HCT116 (cell line): ENCODE measurements at regions not wholly inside any gene's neighbourhood (a gene's known extent, or its start where the extent isn't known, plus 50 kb on each side); places are given as distances from the start of the nearest gene placed in this dataset.

ENCODE experiments used
- ATAC-seq: fragments of 200-7000 bp; cut with Tn5 transposase; 2 replicates; pipeline ENCODE4 v1.9.1; 2020; ENCODE audit warnings: mild to moderate bottlenecking, moderate library complexity
- BruUV-seq: library from RNA; stranded (reverse); fragments of 400-500 nt; replicated peaks from 2 replicates; lab custom pipeline; 2021; lab: Mats Ljungman, UMichigan
- CTCF ChIA-PET: fragments of 300-600 bp; sonication (Branson Sonifier 250); formaldehyde crosslinking; loops from one replicate; lab custom pipeline; 2021; ENCODE audit warnings: antibody characterized with exemption; lab: Charles Lee
- POLR2A ChIA-PET: fragments of 300-600, 350-600 bp; sonication (Branson Sonifier 250); formaldehyde crosslinking; loops from one replicate; lab custom pipeline; 2021; ENCODE audit warnings: antibody characterized with exemption; lab: Charles Lee
- RAD21 ChIA-PET, 2 experiments: fragments of 300-600 bp; sonication (Branson Sonifier 250); formaldehyde crosslinking; loops; one replicate each; lab custom pipeline; 2023; ENCODE audit warnings: low total read pairs in 2 of 2; ENCODE audit not compliant: uncharacterized antibody in 2 of 2, unreplicated experiment in 2 of 2, low non-redundant PET in 1 of 2; lab: Charles Lee
- DNase-seq: peaks from one replicate; pipeline ENCODE4 v3.0.0-alpha.2; 2010; ENCODE audit warnings: low read depth, low spot score
- H2AFZ ChIP-seq: fragments of 200-600 bp; shearing (Covaris generic), sonication (generic); 2 replicates; pipeline ENCODE4 v1.6.1; 2017; ENCODE audit warnings: low read depth, mixed run types, mixed read lengths, antibody characterized with exemption, low read length; ENCODE audit not compliant: poor library complexity, severe bottlenecking
- H3K27ac ChIP-seq: 2 replicates; pipeline ENCODE4 v1.5.1; 2012; ENCODE audit warnings: low read depth, low read length
- H3K27me3 ChIP-seq: fragments of 200-600 bp; sonication (generic); 2 replicates; pipeline ENCODE4 v1.6.1; 2016; ENCODE audit warnings: mixed run types, low read length, mixed read lengths; ENCODE audit not compliant: insufficient read depth
- H3K36me3 ChIP-seq, 2 experiments: fragments of 200-500 bp in 1 of 2; fragments of 200-600 bp in 1 of 2; sonication (Bioruptor generic) in 1 of 2; sonication (generic) in 1 of 2; 2 replicates each; pipeline versions ENCODE4 v1.5.1 to v1.6.1; 2014 to 2016; ENCODE audit warnings: low read length in 2 of 2, inconsistent platforms in 1 of 2, mixed read lengths in 1 of 2, mixed run types in 1 of 2; ENCODE audit not compliant: insufficient read depth in 2 of 2, control insufficient read depth in 1 of 2
- H3K4me1 ChIP-seq, 2 experiments: fragments of 200-600 bp in 1 of 2; sonication (generic) in 1 of 2; 2 replicates each; pipeline versions ENCODE4 v1.5.1 to v1.6.1; 2012 to 2017; ENCODE audit warnings: low read length in 2 of 2, inconsistent platforms in 1 of 2, mild to moderate bottlenecking in 1 of 2, mixed read lengths in 1 of 2, mixed run types in 1 of 2, moderate library complexity in 1 of 2; ENCODE audit not compliant: insufficient read depth in 2 of 2, control insufficient read depth in 1 of 2
- H3K4me2 ChIP-seq: fragments of 200-600 bp; sonication (generic); 2 replicates; pipeline ENCODE4 v1.6.1; 2017; ENCODE audit warnings: mixed run types, low read length, mixed read lengths
- H3K4me3 ChIP-seq, 2 experiments: fragments of 200-600 bp in 1 of 2; sonication (generic) in 1 of 2; replicated peaks in 1 of 2; 2 replicates each; pipeline ENCODE4 v1.5.1; 2011 to 2016; ENCODE audit warnings: low read length in 2 of 2, control low read depth in 1 of 2, low read depth in 1 of 2, mild to moderate bottlenecking in 1 of 2, mixed read lengths in 1 of 2, mixed run types in 1 of 2
- H3K79me2 ChIP-seq: fragments of 200-600 bp; sonication (generic); 2 replicates; pipeline ENCODE4 v1.6.1; 2017; ENCODE audit warnings: mild to moderate bottlenecking, mixed run types, low read length, moderate library complexity, mixed read lengths; ENCODE audit not compliant: insufficient read depth
- H3K9ac ChIP-seq: fragments of 200-600 bp; sonication (generic); 2 replicates; pipeline ENCODE4 v1.6.1; 2016; ENCODE audit warnings: low read length, mixed read lengths
- H3K9me2 ChIP-seq: fragments of 200-600 bp; sonication (generic), shearing (Covaris generic); 2 replicates; pipeline ENCODE4 v1.6.1; 2017; ENCODE audit warnings: mixed run types, mild to moderate bottlenecking, moderate library complexity; ENCODE audit not compliant: insufficient read depth
- H3K9me3 ChIP-seq, 2 experiments: fragments of 200-500 bp in 1 of 2; fragments of 200-600 bp in 1 of 2; sonication (Bioruptor generic) in 1 of 2; sonication (generic) in 1 of 2; 2 replicates each; pipeline ENCODE4 v1.6.1; 2014 to 2017; ENCODE audit warnings: low read length in 2 of 2, mixed read lengths in 2 of 2, inconsistent platforms in 1 of 2, low read depth in 1 of 2, mild to moderate bottlenecking in 1 of 2, mixed run types in 1 of 2, moderate library complexity in 1 of 2; ENCODE audit not compliant: control insufficient read depth in 1 of 2, insufficient read depth in 1 of 2
- H4K20me1 ChIP-seq: fragments of 200-600 bp; sonication (generic), shearing (Covaris generic); 2 replicates; pipeline ENCODE4 v1.6.1; 2017; ENCODE audit warnings: mixed run types, mild to moderate bottlenecking, moderate library complexity; ENCODE audit not compliant: insufficient read depth
- CBX3 ChIP-seq: IDR thresholded peaks from 2 replicates; pipeline ENCODE4 v1.6.1; 2012; ENCODE audit warnings: low read depth
- CEBPB ChIP-seq: IDR thresholded peaks from 2 replicates; pipeline ENCODE4 v1.6.1; 2012; ENCODE audit warnings: low read depth
- EGR1 ChIP-seq: IDR thresholded peaks from 2 replicates; pipeline ENCODE4 v1.6.1; 2012; ENCODE audit warnings: low read depth
- EZH2phosphoT487 ChIP-seq: fragments of 200-600 bp; IDR thresholded peaks from 2 replicates; pipeline ENCODE4 v1.6.1; 2018; ENCODE audit warnings: antibody characterized with exemption, borderline replicate concordance
- FOSL1 ChIP-seq: IDR thresholded peaks from 2 replicates; pipeline ENCODE4 v1.6.1; 2012; ENCODE audit warnings: low read depth
- JUND ChIP-seq: IDR thresholded peaks from 2 replicates; pipeline ENCODE4 v1.6.1; 2012
- POLR2A ChIP-seq: IDR thresholded peaks from 2 replicates; pipeline ENCODE4 v1.7.0; 2011; ENCODE audit warnings: borderline replicate concordance; ENCODE audit not compliant: insufficient read depth, insufficient read length; ENCODE audit errors: extremely low read depth
- RAD21 ChIP-seq: IDR thresholded peaks from 2 replicates; pipeline ENCODE4 v1.6.1; 2012; ENCODE audit warnings: low read depth, mild to moderate bottlenecking
- SIN3A ChIP-seq: IDR thresholded peaks from 2 replicates; pipeline ENCODE4 v1.6.1; 2012; ENCODE audit warnings: low read depth
- SP1 ChIP-seq: IDR thresholded peaks from 2 replicates; pipeline ENCODE4 v1.6.1; 2012; ENCODE audit warnings: low read depth
- YY1 ChIP-seq: IDR thresholded peaks from 2 replicates; pipeline ENCODE4 v1.6.1; 2011; ENCODE audit warnings: low read length, low read depth, moderate library complexity, mild to moderate bottlenecking; ENCODE audit not compliant: insufficient replicate concordance; ENCODE audit errors: extremely low read depth
- ZNF274 ChIP-seq: fragments of 200-500 bp; sonication (Bioruptor generic); IDR thresholded peaks from 2 replicates; pipeline ENCODE4 v1.6.1; 2014; ENCODE audit warnings: mild to moderate bottlenecking, low read depth, low read length, inconsistent platforms
- intact Hi-C: fragments of 100-400 bp; cut with micrococcal nuclease; formaldehyde crosslinking; loops from 2 replicates; pipeline ENCODE4 v1.10.0; 2022
- TF ChIP-seq, protein P1 (sequence below): IDR thresholded peaks from 2 replicates; pipeline ENCODE4 v1.6.1; 2012
- TF ChIP-seq, protein P2 (sequence below): IDR thresholded peaks from 2 replicates; pipeline ENCODE4 v1.6.1; 2011; ENCODE audit warnings: mild to moderate bottlenecking, low read length, moderate library complexity; ENCODE audit not compliant: insufficient replicate concordance; ENCODE audit errors: extremely low read depth
- TF ChIP-seq, protein P3 (sequence below): IDR thresholded peaks from 2 replicates; pipeline ENCODE4 v1.6.1; 2012; ENCODE audit warnings: low read depth

DNA sequence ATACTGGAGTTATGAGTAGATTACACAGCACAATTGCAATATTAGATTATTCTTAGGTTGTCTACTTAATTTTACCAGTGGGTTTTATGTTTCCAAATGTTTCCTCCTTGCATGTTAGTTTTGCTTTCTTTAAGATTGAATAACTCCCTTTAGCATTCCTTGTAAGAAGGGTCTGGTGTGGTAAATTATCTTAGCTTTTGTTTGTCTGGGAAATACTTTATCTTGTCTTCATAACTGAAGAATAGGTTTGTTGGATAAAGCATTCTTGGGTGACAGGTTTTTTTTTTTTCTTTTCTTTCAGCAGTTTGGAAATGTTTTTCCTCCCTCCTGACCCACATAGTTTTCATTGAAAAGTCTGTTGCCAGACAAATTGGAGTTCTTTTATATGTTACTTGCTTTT, 531.1 kb downstream of the ANXA1 start:
- ATAC-seq, result no peak

More for the DNA sequence above, 531.1 kb downstream of the ANXA1 start:
- Histone ChIP-seq H3K9ac (no peak overlapping the region), H3K9me2 (no peaks in the 10 kb centered on the region), H3K4me3 (no peak overlapping the region), H3K27ac (no peak overlapping the region), H3K79me2 (no peaks in the 10 kb centered on the region), H3K4me2 (no peak overlapping the region), H3K9me3 (no peaks in the 10 kb centered on the region), H2AFZ (no peak overlapping the region), H4K20me1 (no peaks in the 10 kb centered on the region), H3K4me1 (no peaks in the 10 kb centered on the region), H3K27me3 (no peaks in the 10 kb centered on the region), H3K36me3 (no peaks in the 10 kb centered on the region)
- ChIA-PET POLR2A (no interaction called here), CTCF (no interaction called here), RAD21 (no interaction called here)
- BruUV-seq, result no TSS peak
- intact Hi-C loops, result loop anchor here (2.0 to 5.0 kb wide), 2 partner anchors 962 to 1395 kb away; no protein-coding TSS in a partner anchor
- no peak for TF ChIP-seq CEBPB
- TF ChIP-seq SIN3A, result no peak
- TF ChIP-seq, protein P1, sequence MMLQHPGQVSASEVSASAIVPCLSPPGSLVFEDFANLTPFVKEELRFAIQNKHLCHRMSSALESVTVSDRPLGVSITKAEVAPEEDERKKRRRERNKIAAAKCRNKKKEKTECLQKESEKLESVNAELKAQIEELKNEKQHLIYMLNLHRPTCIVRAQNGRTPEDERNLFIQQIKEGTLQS, result no peak
- no peak for TF ChIP-seq EGR1
- TF ChIP-seq, protein P2, sequence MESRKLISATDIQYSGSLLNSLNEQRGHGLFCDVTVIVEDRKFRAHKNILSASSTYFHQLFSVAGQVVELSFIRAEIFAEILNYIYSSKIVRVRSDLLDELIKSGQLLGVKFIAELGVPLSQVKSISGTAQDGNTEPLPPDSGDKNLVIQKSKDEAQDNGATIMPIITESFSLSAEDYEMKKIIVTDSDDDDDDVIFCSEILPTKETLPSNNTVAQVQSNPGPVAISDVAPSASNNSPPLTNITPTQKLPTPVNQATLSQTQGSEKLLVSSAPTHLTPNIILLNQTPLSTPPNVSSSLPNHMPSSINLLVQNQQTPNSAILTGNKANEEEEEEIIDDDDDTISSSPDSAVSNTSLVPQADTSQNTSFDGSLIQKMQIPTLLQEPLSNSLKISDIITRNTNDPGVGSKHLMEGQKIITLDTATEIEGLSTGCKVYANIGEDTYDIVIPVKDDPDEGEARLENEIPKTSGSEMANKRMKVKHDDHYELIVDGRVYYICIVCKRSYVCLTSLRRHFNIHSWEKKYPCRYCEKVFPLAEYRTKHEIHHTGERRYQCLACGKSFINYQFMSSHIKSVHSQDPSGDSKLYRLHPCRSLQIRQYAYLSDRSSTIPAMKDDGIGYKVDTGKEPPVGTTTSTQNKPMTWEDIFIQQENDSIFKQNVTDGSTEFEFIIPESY, result no peak
- TF ChIP-seq POLR2A, result no peak
- no peak for TF ChIP-seq EZH2phosphoT487
- no peak for TF ChIP-seq RAD21
- no peak for TF ChIP-seq ZNF274
- TF ChIP-seq CBX3, result no peak
- TF ChIP-seq JUND, result no peak
- no peak for TF ChIP-seq FOSL1
- no peak for TF ChIP-seq SP1
- no peak for TF ChIP-seq YY1
- TF ChIP-seq, protein P3, sequence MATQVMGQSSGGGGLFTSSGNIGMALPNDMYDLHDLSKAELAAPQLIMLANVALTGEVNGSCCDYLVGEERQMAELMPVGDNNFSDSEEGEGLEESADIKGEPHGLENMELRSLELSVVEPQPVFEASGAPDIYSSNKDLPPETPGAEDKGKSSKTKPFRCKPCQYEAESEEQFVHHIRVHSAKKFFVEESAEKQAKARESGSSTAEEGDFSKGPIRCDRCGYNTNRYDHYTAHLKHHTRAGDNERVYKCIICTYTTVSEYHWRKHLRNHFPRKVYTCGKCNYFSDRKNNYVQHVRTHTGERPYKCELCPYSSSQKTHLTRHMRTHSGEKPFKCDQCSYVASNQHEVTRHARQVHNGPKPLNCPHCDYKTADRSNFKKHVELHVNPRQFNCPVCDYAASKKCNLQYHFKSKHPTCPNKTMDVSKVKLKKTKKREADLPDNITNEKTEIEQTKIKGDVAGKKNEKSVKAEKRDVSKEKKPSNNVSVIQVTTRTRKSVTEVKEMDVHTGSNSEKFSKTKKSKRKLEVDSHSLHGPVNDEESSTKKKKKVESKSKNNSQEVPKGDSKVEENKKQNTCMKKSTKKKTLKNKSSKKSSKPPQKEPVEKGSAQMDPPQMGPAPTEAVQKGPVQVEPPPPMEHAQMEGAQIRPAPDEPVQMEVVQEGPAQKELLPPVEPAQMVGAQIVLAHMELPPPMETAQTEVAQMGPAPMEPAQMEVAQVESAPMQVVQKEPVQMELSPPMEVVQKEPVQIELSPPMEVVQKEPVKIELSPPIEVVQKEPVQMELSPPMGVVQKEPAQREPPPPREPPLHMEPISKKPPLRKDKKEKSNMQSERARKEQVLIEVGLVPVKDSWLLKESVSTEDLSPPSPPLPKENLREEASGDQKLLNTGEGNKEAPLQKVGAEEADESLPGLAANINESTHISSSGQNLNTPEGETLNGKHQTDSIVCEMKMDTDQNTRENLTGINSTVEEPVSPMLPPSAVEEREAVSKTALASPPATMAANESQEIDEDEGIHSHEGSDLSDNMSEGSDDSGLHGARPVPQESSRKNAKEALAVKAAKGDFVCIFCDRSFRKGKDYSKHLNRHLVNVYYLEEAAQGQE, result no peak
- no peak for DNase-seq
